ENCODE measurements at regions not wholly inside any gene's neighbourhood (a gene's known extent, or its start where the extent isn't known, plus 50 kb on each side); places are given as distances from the start of the nearest gene placed in this dataset.

DNA sequence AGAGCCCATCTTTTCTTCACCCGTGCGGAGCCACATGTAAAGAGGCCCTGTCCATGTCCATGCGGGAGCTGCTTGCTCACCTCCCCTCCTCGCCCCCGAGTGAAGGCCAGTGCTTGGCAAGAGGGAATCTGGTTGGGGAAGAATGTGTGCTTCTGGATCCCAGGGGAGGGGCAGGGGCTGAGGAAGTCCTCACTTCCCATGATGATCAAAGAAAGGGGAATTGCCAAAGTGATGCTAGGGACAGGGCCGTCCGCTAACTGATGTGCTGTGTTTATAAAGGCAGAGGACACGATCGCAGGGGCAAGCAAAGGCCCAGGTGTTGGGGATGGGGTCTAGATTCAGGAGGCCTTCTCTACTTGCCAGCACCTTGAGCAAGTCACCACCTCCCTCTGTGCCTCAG is 137.4 kb upstream of the PRMT8 start:
- TF ChIP-seq, protein P1, sequence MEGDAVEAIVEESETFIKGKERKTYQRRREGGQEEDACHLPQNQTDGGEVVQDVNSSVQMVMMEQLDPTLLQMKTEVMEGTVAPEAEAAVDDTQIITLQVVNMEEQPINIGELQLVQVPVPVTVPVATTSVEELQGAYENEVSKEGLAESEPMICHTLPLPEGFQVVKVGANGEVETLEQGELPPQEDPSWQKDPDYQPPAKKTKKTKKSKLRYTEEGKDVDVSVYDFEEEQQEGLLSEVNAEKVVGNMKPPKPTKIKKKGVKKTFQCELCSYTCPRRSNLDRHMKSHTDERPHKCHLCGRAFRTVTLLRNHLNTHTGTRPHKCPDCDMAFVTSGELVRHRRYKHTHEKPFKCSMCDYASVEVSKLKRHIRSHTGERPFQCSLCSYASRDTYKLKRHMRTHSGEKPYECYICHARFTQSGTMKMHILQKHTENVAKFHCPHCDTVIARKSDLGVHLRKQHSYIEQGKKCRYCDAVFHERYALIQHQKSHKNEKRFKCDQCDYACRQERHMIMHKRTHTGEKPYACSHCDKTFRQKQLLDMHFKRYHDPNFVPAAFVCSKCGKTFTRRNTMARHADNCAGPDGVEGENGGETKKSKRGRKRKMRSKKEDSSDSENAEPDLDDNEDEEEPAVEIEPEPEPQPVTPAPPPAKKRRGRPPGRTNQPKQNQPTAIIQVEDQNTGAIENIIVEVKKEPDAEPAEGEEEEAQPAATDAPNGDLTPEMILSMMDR (conservative IDR thresholded peaks at IDR 0.05; ENCODE audit: low read length): no peak
- no peak for TF ChIP-seq EZH2phosphoT487 (IDR thresholded peaks at IDR 0.05; ENCODE audit: borderline replicate concordance, low read depth, low read length)
